NCI-H1092 (cell line): ENCODE measurements at regions not wholly inside any gene's neighbourhood (a gene's known extent, or its start where the extent isn't known, plus 50 kb on each side); places are given as distances from the start of the nearest gene placed in this dataset.

ENCODE experiments used
- DNase-seq: peaks from one replicate; lab custom pipeline; 2025; lab: John Stamatoyannopoulos, UW

- no peak for DNase-seq
These were observed 87.1 kb upstream of the CPEB4 start for GRCh38 chr5:173801006-173801405.

- no peak for DNase-seq
These were observed 85.4 kb upstream of the CPEB4 start for GRCh38 chr5:173802670-173803165.

GRCh38 chr5:173804579-173804978, 83.6 kb upstream of the CPEB4 start:
- DNase-seq: no peak

GRCh38 chr5:173806270-173807035, 81.7 kb upstream of the CPEB4 start:
- no peak for DNase-seq

GRCh38 chr5:173807181-173807655, 80.9 kb upstream of the CPEB4 start:
- no peak for DNase-seq

GRCh38 chr5:173808079-173808808, 79.9 kb upstream of the CPEB4 start:
- no peak for DNase-seq

- no peak for DNase-seq
These were observed 79.1 kb upstream of the CPEB4 start for GRCh38 chr5:173809014-173809413.

DNA sequence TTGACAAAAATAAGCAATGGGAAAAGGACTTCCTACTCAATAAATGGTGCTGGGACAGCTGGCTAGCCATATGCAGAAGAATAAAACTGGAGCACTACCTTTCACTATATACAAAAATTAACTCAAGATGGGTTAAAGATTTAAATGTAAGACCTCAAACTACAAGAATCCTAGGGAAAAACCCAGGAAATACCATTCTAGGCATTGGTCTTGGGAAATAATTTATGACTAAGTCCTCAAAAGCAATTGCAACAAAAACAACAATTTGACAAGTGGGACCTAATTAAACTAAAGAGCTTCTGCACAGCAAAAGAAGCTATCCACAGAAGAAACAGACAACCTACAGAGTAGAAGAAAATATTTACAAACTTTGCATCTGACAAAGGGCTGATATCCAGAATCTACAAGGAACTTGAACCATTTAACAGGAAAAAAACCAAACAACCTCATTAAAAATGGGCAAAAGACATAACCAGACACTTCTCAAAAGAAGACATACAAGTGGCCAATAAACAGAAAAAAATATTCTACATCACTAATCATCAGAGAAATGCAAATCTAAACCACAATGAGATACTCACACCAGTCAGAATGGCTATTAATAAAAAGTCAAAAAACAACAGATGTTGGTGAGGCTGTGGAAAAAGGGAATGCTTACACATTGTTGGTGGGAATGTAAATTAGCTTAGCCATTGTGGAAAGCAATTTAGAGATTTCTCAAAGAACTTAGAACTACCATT, 75.2 kb upstream of the CPEB4 start:
- no peak for DNase-seq

GRCh38 chr5:173814053-173814452, 74.1 kb upstream of the CPEB4 start:
- DNase-seq: no peak

DNA sequence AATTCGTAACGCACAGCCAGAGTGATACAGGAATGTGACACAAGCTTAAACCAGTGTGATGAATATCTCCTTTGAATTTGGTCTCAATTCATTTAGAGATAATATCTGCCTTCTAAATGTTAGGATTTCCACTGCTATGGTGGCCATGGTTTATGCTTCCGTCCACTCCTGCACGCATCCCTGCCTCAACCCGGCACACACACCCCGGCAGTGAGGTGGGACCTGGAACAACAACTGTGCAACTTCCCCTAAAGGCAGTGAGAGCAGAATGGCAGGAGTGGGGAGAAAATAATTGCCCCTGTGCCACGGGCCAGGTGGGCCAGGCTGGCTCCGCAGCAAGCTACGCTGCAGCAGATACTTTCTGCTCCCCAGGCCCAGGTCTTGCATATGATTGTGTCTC, 72.6 kb upstream of the CPEB4 start:
- no peak for DNase-seq

DNA sequence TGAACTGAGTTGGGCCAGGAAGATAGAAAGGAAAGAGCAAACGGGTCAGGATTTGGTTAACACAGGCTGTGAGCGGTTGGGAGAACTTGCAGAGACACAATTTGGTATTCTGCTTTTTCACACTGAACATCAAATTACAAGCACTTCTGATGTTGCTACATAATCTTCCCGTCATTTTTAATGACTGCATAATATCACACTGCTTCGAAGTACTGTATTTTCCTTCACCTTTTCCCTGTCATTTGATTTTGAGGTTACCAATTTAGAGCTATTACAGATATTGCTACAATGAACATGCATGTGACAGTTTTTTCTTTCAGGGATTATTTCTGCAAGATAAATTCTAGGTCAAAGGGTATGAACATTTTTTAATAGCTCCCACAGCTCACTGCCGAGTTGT, 71.4 kb upstream of the CPEB4 start:
- DNase-seq: no peak

GRCh38 chr5:173817561-173817960, 70.6 kb upstream of the CPEB4 start:
- no peak for DNase-seq

DNA sequence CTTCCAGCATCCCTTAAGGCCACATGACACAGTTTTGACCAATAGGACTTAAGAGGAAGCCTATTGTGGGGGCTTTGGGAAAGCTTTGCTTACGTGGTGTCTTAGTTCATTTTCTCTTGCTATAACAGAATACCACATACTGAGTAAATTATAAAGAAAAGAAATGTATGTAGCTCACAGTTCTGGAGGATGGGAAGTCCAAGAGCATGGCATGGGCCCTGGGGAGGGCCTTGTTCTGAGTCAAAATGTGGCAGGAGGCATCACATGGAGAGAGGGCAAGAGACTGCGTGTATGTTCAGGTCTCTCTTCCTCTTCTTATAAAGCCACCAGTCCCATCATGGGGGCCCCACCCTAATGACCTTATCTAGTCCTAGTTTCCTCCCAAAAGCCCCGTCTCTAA, 68.6 kb upstream of the CPEB4 start:
- DNase-seq: no peak

GRCh38 chr5:173823274-173823644, 64.9 kb upstream of the CPEB4 start:
- DNase-seq: no peak

DNA sequence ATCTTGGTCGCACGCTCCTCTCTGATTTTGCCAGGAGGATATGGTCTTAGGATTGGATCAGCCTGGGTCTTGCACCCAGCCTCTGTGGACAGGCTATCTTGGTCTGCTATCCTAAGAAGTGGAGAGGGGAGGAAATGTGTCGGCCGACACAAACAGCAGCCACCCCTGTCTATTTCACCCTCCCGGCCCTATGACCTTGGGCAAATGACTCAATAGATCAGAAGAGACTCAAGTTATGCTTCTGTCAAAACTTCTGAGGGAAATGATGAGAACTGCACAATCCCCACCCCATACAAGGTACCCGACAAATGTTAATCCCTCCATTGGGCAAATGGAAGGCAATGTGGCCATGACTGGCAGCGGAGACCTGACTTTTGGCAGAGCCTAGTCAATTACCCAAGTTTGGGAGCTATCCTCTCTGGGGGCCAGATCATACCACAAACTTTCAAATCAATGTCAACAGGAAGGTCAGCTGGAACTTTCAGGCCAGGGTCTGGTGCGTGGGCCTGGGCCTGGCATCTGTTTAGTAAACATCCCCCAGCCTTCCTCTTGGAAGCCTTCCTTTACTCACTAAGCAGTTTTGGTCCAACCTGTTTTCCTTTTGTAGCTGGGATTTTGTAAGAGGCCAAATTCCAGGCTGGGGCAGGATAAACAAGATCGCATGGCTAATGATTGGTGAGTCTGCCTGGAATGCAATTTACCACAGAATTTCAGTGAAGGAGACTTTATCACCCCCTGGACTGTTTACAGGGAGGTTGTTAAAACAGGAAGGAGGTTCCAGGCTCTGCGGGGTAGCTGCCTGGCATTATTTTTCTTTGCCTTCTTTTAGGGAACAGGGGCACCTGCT, 64.2 kb upstream of the CPEB4 start:
- DNase-seq: no peak

- no peak for DNase-seq
These were observed 62.8 kb upstream of the CPEB4 start for GRCh38 chr5:173825215-173825865.

- DNase-seq: no peak
These were observed 62.1 kb upstream of the CPEB4 start for GRCh38 chr5:173826086-173826427.

GRCh38 chr5:173826428-173827350, 61.5 kb upstream of the CPEB4 start:
- DNase-seq: no peak

- DNase-seq: no peak
These were observed 59.2 kb upstream of the CPEB4 start for GRCh38 chr5:173828952-173829351.

DNA sequence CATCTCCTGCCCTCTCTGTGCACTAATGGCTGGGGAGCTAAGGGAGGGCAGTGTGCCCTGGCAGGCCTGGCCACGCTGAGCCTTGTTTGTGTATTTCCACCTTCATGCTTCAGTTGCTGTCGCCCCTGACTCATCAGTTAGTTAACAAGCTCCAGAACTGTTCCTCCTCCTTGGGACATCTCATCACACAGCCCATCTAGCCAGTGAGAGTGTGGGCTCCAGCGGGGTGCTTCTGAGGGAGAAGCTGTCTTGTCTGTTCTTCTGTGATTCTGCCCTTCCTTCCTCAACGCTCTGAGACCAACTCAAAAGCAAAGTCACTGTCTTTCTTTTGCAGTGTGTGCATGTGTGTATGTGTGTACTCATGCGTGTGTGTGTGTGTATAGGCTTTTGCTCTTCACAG, 58.3 kb upstream of the CPEB4 start:
- no peak for DNase-seq
